NCI-H2227 (cell line): ENCODE measurements at regions not wholly inside any gene's neighbourhood (a gene's known extent, or its start where the extent isn't known, plus 50 kb on each side); places are given as distances from the start of the nearest gene placed in this dataset.

Experiments
- DNase-seq: peaks from one replicate; lab custom pipeline; 2025; ENCODE audit not compliant: unreplicated experiment; lab: John Stamatoyannopoulos, UW

- DNase-seq, result no peak
Observed at GRCh38 chr18:32544088-32544487, 73.4 kb upstream of the GAREM1 start.

- DNase-seq, result no peak
Observed at GRCh38 chr18:32542221-32542798, 71.6 kb upstream of the GAREM1 start.

- no peak for DNase-seq
Observed at GRCh38 chr18:32530947-32531651, 60.4 kb upstream of the GAREM1 start.

- DNase-seq, result no peak
Observed at GRCh38 chr18:32529722-32530420, 59.2 kb upstream of the GAREM1 start.

- no peak for DNase-seq
Observed at GRCh38 chr18:32520771-32521170, 50.1 kb upstream of the GAREM1 start.
